Keratinocyte (primary cell): ENCODE measurements at regions not wholly inside any gene's neighbourhood (a gene's known extent, or its start where the extent isn't known, plus 50 kb on each side); places are given as distances from the start of the nearest gene placed in this dataset.
"Not testable (repeated sequence)": the region's sequence is repeated elsewhere in the genome, so short reads cannot be mapped to it uniquely, and the experiment has no call there.

ENCODE experiments used
- DNase-seq: peaks from one replicate; pipeline ENCODE4 v3.0.0-alpha.2; 2011; ENCODE audit warnings: low read depth, missing footprints, low spot score
- FAIRE-seq: peaks from 2 replicates; lab custom pipeline; 2011; peaks lifted over from hg19 to GRCh38; lab: Jason Lieb, UNC
- H2AFZ ChIP-seq: 2 replicates; pipeline ENCODE4 v1.6.0; 2012; ENCODE audit warnings: low read length, control low read depth, inconsistent platforms; ENCODE audit not compliant: control insufficient read depth
- H3K27ac ChIP-seq: 2 replicates; pipeline ENCODE4 v1.5.1; 2011; ENCODE audit warnings: low read length; ENCODE audit not compliant: control insufficient read depth, insufficient read depth
- H3K27me3 ChIP-seq: 3 replicates; pipeline ENCODE4 v1.6.0; 2011; ENCODE audit warnings: low read length; ENCODE audit not compliant: control insufficient read depth, insufficient read depth; ENCODE audit errors: extremely low read depth
- H3K36me3 ChIP-seq, 2 experiments: 2 replicates in 1 of 2; 3 replicates in 1 of 2; pipeline ENCODE4 v1.5.1; 2011; ENCODE audit warnings: low read length in 2 of 2, mild to moderate bottlenecking in 1 of 2; ENCODE audit not compliant: control insufficient read depth in 2 of 2, insufficient read depth in 2 of 2; ENCODE audit errors: extremely low read depth in 1 of 2
- H3K4me1 ChIP-seq: 3 replicates; pipeline ENCODE4 v1.5.1; 2011; ENCODE audit warnings: low read length; ENCODE audit not compliant: control insufficient read depth, insufficient read depth; ENCODE audit errors: extremely low read depth
- H3K4me2 ChIP-seq: 3 replicates; pipeline ENCODE4 v1.6.0; 2011; ENCODE audit warnings: low read depth, low read length; ENCODE audit not compliant: control insufficient read depth, insufficient read depth; ENCODE audit errors: extremely low read depth
- H3K4me3 ChIP-seq, 3 experiments: fragments of 200-600 bp in 1 of 3; sonication (generic) in 1 of 3; 2 replicates in 2 of 3; 3 replicates in 1 of 3; pipeline ENCODE4 v1.5.1; 2011 to 2016; ENCODE audit warnings: low read length in 3 of 3, mild to moderate bottlenecking in 3 of 3, control low read depth in 2 of 3, inconsistent platforms in 1 of 3, low read depth in 1 of 3, mixed read lengths in 1 of 3, mixed run types in 1 of 3, moderate library complexity in 1 of 3; ENCODE audit not compliant: control insufficient read depth in 2 of 3, insufficient read depth in 2 of 3; ENCODE audit errors: extremely low read depth in 1 of 3
- H3K79me2 ChIP-seq: 2 replicates; pipeline ENCODE4 v1.6.0; 2012; ENCODE audit warnings: low read length; ENCODE audit not compliant: control insufficient read depth, insufficient read depth
- H3K9ac ChIP-seq: 3 replicates; pipeline ENCODE4 v1.6.0; 2011; ENCODE audit warnings: low read length; ENCODE audit not compliant: control insufficient read depth, insufficient read depth; ENCODE audit errors: extremely low read depth
- H3K9me1 ChIP-seq: 3 replicates; pipeline ENCODE4 v1.6.0; 2011; ENCODE audit warnings: low read length; ENCODE audit not compliant: control insufficient read depth, insufficient read depth; ENCODE audit errors: extremely low read depth
- H3K9me3 ChIP-seq: 2 replicates; pipeline ENCODE4 v1.5.1; 2012; ENCODE audit warnings: low read depth, low read length; ENCODE audit not compliant: control insufficient read depth
- H4K20me1 ChIP-seq: 3 replicates; pipeline ENCODE4 v1.6.0; 2011; ENCODE audit warnings: low read length; ENCODE audit not compliant: control insufficient read depth, insufficient read depth; ENCODE audit errors: extremely low read depth
- CTCF ChIP-seq, 3 experiments: IDR thresholded peaks in 1 of 3; conservative IDR thresholded peaks in 1 of 3; optimal IDR thresholded peaks in 1 of 3; 2 replicates in 2 of 3; 3 replicates in 1 of 3; pipeline versions ENCODE3 to v1.5.1; 2011; ENCODE audit warnings: low read length in 3 of 3, mild to moderate bottlenecking in 3 of 3, moderate library complexity in 2 of 3, control low read depth in 1 of 3, inconsistent platforms in 1 of 3; ENCODE audit not compliant: insufficient read depth in 2 of 3; ENCODE audit errors: extremely low read depth in 1 of 3
- EZH2 ChIP-seq: IDR thresholded peaks from one replicate; pipeline ENCODE4 v1.6.1; 2012; ENCODE audit warnings: inconsistent platforms, mild to moderate bottlenecking, low read length, moderate library complexity
- dilution Hi-C: fragments of 300-500 bp; cut with MboI; formaldehyde crosslinking; loops from one replicate; pipeline ENCODE4 v1.7.0; 2020; ENCODE audit warnings: low sequenced_read_pairs; ENCODE audit not compliant: extremely low pct_ligation_motif_present

- Histone ChIP-seq H3K36me3 (no peaks in the 10 kb centered on the region), H3K4me3 (no peak overlapping the region), H3K4me2 (no peak overlapping the region), H3K27ac (no peak overlapping the region), H2AFZ (no peak overlapping the region), H3K4me1 (no peaks in the 10 kb centered on the region), H4K20me1 (no peaks in the 10 kb centered on the region), H3K9me3 (no peaks in the 10 kb centered on the region), H3K27me3 (no peaks in the 10 kb centered on the region), H3K9me1 (no peaks in the 10 kb centered on the region), H3K79me2 (no peaks in the 10 kb centered on the region), H3K9ac (no peak overlapping the region)
- dilution Hi-C loops: no loop called here
- TF ChIP-seq EZH2: no peak
- no peak for TF ChIP-seq CTCF (optimal IDR thresholded peaks at IDR 0.05 in 1 of 3, IDR thresholded peaks at IDR 0.05 in 1 of 3, conservative IDR thresholded peaks at IDR 0.05 in 1 of 3; ENCODE audit: extremely low read depth in 1 of 3, insufficient read depth in 2 of 3, low read length in 3 of 3)
- DNase-seq: no peak
- FAIRE-seq: no peak
These were observed 53.0 kb upstream of the CSNK1A1L start for GRCh38 chr13:37158481-37158880.

DNA sequence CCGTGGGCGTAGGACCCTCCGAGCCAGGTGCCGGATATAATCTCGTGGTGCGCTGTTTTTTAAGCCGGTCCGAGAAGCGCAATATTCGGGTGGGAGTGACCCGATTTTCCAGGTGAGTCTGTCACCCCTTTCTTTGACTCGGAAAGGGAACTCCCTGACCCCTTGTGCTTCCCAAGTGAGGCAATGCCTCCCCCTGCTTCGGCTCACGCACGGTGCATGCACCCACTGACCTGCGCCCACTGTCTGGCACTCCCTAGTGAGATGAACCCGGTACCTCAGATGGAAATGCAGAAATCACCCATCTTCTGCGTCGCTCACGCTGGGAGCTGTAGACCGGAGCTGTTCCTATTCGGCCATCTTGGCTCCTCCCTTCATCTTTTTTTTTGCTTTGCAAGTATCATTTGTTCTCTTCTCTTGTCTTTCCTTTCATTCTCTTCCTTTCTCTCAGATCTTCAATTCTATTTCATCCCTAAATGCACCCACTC is 50.2 kb upstream of the CSNK1A1L start:
- H3K4me2 ChIP-seq, DNase-seq, H3K4me1 ChIP-seq, H3K27ac ChIP-seq, H3K4me3 ChIP-seq, H3K27me3 ChIP-seq, H3K9me1 ChIP-seq, dilution Hi-C loops, H3K9me3 ChIP-seq, H4K20me1 ChIP-seq, FAIRE-seq, H3K79me2 ChIP-seq, H2AFZ ChIP-seq, H3K9ac ChIP-seq, H3K36me3 ChIP-seq: not testable (repeated sequence)
